ENCODE measurements at regions not wholly inside any gene's neighbourhood (a gene's known extent, or its start where the extent isn't known, plus 50 kb on each side); places are given as distances from the start of the nearest gene placed in this dataset.
"Not testable (repeated sequence)": the region's sequence is repeated elsewhere in the genome, so short reads cannot be mapped to it uniquely, and the experiment has no call there.

DNA sequence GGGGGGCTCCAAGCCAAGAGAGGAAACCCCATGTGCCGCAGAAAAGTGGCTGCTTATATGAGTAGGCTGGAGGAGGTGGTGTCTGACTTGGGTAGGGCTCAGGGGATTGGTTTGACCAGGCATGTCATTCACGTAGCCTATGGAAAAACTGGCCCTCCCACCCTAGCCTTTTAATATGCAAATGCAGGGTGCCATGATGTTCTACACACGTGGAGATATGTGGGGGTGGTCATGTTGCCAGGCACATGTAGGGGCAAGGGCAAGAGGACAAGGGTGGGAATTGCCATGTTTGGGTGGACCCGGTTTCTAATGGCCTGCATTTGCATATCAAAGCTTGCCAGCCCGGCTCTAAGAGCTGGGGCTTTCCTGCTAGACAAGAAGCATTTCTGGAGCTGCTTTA, 86.9 kb upstream of the SHISA3 start:
- peaks cover 9% of the 10 kb centered on the region for H3K27me3 Mint-ChIP-seq (ENCODE audit: unreplicated experiment)
- DNase-seq: no peak
- TF ChIP-seq, protein P1, sequence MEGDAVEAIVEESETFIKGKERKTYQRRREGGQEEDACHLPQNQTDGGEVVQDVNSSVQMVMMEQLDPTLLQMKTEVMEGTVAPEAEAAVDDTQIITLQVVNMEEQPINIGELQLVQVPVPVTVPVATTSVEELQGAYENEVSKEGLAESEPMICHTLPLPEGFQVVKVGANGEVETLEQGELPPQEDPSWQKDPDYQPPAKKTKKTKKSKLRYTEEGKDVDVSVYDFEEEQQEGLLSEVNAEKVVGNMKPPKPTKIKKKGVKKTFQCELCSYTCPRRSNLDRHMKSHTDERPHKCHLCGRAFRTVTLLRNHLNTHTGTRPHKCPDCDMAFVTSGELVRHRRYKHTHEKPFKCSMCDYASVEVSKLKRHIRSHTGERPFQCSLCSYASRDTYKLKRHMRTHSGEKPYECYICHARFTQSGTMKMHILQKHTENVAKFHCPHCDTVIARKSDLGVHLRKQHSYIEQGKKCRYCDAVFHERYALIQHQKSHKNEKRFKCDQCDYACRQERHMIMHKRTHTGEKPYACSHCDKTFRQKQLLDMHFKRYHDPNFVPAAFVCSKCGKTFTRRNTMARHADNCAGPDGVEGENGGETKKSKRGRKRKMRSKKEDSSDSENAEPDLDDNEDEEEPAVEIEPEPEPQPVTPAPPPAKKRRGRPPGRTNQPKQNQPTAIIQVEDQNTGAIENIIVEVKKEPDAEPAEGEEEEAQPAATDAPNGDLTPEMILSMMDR (IDR thresholded peaks at IDR 0.05; ENCODE audit: unreplicated experiment): no peak
- H3K36me3 Mint-ChIP-seq (ENCODE audit: insufficient read depth, unreplicated experiment): no peaks in the 10 kb centered on the region
- no peak overlapping the region for H3K4me3 Mint-ChIP-seq (ENCODE audit: low read depth, unreplicated experiment)
- intact Hi-C loops (cut with micrococcal nuclease; ENCODE audit: unreplicated experiment): no loop called here
- BruUV-seq (replicated peaks): no TSS peak
- CTCF ChIA-PET: no interaction called here
- H3K9me3 Mint-ChIP-seq (ENCODE audit: low read depth, unreplicated experiment): peaks cover 5% of the 10 kb centered on the region
- H3K27ac Mint-ChIP-seq (ENCODE audit: unreplicated experiment): no peak overlapping the region
- no peaks in the 10 kb centered on the region for H3K4me1 Mint-ChIP-seq (ENCODE audit: low read depth, unreplicated experiment)

DNA sequence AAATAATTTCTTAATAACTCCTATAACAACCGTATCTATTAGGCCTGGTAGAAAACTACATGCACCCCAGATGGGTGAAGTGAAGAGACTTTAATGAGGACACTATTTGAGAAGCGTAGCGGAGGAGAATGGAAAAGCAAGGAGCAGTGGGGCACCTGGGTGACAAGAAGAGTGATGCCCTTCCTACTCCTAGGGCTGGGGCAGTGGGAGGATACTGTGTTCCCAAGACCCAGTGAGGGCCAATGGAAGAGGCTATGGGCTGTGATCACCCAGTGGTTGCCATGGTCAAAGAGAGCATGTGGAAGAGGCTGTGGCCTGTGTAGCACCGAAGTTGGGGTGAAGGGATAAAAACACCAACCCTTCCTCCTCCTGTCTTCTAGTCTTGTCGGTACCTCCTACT, 86.5 kb upstream of the SHISA3 start:
- intact Hi-C loops (cut with micrococcal nuclease; ENCODE audit: unreplicated experiment): no loop called here
- no peak overlapping the region for H3K27ac Mint-ChIP-seq (ENCODE audit: unreplicated experiment)
- H3K27me3 Mint-ChIP-seq (ENCODE audit: unreplicated experiment): peaks cover 9% of the 10 kb centered on the region
- no peaks in the 10 kb centered on the region for H3K4me1 Mint-ChIP-seq (ENCODE audit: low read depth, unreplicated experiment)
- DNase-seq: no peak
- no TSS peak for BruUV-seq (replicated peaks)
- H3K9me3 Mint-ChIP-seq (ENCODE audit: low read depth, unreplicated experiment): peaks cover 7% of the 10 kb centered on the region
- CTCF ChIA-PET: no interaction called here
- TF ChIP-seq, protein P1 (IDR thresholded peaks at IDR 0.05; ENCODE audit: unreplicated experiment): no peak
- no peak overlapping the region for H3K4me3 Mint-ChIP-seq (ENCODE audit: low read depth, unreplicated experiment)
- no peaks in the 10 kb centered on the region for H3K36me3 Mint-ChIP-seq (ENCODE audit: insufficient read depth, unreplicated experiment)

DNA sequence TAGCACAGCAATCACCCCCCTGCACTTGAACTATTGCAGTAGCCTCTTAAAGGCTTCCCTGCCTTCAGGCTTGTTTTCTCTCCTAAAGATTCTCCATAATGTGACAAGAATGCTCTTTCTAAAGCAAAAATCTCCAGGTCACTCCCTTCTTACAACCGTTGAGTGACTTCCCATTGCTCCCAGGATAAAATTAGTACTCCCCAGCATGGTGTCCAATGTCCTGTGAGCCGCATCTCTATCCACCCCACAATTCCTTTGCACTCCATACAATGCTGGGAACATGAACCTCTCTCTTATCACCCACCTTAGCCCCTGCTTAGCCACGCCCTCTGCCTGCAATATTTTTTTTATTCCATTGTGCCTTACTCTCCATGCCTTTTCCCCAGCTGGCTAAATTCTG, 85.7 kb upstream of the SHISA3 start:
- CTCF ChIA-PET: no interaction called here
- TF ChIP-seq, protein P1 (IDR thresholded peaks at IDR 0.05; ENCODE audit: unreplicated experiment): no peak
- intact Hi-C loops (cut with micrococcal nuclease; ENCODE audit: unreplicated experiment): no loop called here
- Mint-ChIP-seq H3K4me1 (ENCODE audit: low read depth, unreplicated experiment) (no peaks in the 10 kb centered on the region), H3K36me3 (ENCODE audit: insufficient read depth, unreplicated experiment) (no peaks in the 10 kb centered on the region), H3K4me3 (ENCODE audit: low read depth, unreplicated experiment) (no peak overlapping the region), H3K27ac (ENCODE audit: unreplicated experiment) (no peak overlapping the region), H3K9me3 (ENCODE audit: low read depth, unreplicated experiment) (peaks cover 7% of the 10 kb centered on the region), H3K27me3 (ENCODE audit: unreplicated experiment) (peaks cover 13% of the 10 kb centered on the region)
- no peak for DNase-seq
- no TSS peak for BruUV-seq (replicated peaks)

DNA sequence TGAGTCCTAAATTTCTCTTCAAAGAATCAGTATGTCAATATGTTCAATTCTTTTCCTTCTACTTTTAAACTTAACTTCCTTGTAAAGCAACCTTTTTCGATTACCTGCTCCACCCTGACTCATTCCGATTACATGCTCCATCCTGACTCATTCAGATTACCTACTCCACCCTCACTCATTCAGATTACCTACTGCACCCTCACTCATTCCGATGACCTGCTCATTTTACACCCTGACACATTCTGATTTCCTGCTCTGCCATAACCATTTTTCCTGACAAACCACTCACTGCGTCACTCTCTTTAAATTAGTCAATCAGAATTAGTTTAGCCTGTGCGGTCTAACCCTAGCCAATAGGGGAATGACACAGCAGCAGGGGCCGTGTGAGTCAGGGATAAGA, 83.9 kb upstream of the SHISA3 start:
- H3K4me3 Mint-ChIP-seq (ENCODE audit: low read depth, unreplicated experiment); H3K9me3 Mint-ChIP-seq (ENCODE audit: low read depth, unreplicated experiment); H3K27ac Mint-ChIP-seq (ENCODE audit: unreplicated experiment); BruUV-seq (replicated peaks); H3K4me1 Mint-ChIP-seq (ENCODE audit: low read depth, unreplicated experiment); intact Hi-C loops (cut with micrococcal nuclease; ENCODE audit: unreplicated experiment); H3K36me3 Mint-ChIP-seq (ENCODE audit: insufficient read depth, unreplicated experiment); CTCF ChIA-PET; DNase-seq: not testable (repeated sequence)
- peaks cover 13% of the 10 kb centered on the region for H3K27me3 Mint-ChIP-seq (ENCODE audit: unreplicated experiment)

DNA sequence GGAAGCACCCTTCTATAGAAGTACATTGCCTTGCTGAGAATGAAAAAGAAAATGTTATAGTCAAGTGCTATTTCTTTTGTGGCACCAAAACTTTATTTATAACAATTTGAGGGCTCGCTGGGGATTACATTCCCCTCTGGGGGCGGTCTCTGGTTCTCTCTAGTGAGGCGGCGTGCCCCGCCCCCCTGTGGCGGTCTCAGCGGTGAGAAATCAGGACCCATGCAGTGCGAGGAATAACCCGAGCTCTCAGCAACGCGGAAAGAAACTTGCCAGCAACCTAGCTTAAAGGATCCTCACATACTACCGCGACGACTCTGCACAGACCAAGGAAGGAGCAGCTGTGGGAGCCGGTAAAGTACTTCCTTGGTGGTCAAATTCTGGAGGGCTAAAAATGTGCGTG, 83.4 kb upstream of the SHISA3 start:
- Mint-ChIP-seq H3K9me3 (ENCODE audit: low read depth, unreplicated experiment) (peaks cover 7% of the 10 kb centered on the region), H3K36me3 (ENCODE audit: insufficient read depth, unreplicated experiment) (no peaks in the 10 kb centered on the region), H3K4me1 (ENCODE audit: low read depth, unreplicated experiment) (no peaks in the 10 kb centered on the region), H3K27me3 (ENCODE audit: unreplicated experiment) (peaks cover 13% of the 10 kb centered on the region), H3K27ac (ENCODE audit: unreplicated experiment) (no peak overlapping the region), H3K4me3 (ENCODE audit: low read depth, unreplicated experiment) (no peak overlapping the region)
- TF ChIP-seq, protein P1 (IDR thresholded peaks at IDR 0.05; ENCODE audit: unreplicated experiment): no peak
- CTCF ChIA-PET: no interaction called here
- intact Hi-C loops (cut with micrococcal nuclease; ENCODE audit: unreplicated experiment): no loop called here
- DNase-seq: no peak
- no TSS peak for BruUV-seq (replicated peaks)
